ENCODE measurements at regions not wholly inside any gene's neighbourhood (a gene's known extent, or its start where the extent isn't known, plus 50 kb on each side); places are given as distances from the start of the nearest gene placed in this dataset.

DNA sequence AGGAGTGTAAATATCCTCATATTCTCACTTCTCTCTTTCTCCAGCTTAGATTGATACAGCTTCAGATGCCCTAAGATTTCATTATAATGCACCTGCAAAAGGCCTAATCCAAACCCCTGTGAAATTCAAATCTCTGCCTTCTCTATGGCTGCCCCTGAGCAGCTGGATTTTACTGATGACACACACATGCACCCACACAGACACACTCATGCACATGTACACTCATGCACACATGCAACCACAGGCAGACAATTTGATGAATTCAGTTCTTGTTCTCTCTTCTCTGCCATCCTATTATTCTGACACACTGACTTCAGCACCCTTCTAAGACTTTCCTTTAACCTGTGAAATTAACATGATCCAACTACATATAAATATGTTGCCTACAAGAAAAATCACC, 563.2 kb downstream of the RNF144A start:
- DNase-seq (ENCODE audit: low spot score): no peak
- intact Hi-C loops (cut with DNase I): no loop called here

DNA sequence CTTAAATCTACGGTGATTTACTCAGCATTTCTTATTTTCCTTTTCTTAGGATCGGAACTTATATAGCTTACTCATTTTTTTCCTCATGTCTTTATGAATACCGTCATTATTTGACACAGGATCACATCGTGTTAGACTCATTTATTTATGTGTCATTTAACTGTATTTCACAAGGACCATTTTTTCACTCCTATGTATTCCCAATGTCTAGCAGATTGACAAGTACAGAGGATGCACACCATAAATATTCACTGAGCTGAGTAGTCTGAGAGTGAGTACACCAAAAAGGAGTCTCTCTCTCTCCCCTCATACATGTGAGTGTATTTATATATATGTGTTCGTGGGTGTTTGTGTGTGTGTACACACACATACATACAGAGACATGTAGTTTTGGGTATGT, 573.5 kb downstream of the RNF144A start:
- no peak for DNase-seq (ENCODE audit: low spot score)
- intact Hi-C loops (cut with DNase I): no loop called here

DNA sequence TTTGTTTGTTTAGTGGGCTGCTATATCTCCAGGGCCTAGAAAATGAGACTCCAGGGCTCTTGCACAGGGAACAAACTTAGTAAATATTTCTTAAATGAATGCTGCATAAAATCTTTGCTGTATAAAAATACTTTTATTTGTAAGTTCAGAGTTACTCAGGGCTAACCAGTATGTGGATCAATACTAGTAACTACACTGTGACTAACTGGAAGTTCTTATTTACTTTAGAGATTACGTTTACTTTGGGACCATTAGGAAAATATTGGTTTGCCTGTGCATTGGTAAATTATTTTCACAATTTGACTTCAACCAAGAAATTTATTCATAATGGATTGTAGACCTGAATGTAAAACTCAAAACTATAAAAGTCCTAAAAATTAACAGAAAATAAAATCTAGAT, 575.5 kb downstream of the RNF144A start:
- DNase-seq (ENCODE audit: low spot score): no peak
- intact Hi-C loops (cut with DNase I): no loop called here

DNA sequence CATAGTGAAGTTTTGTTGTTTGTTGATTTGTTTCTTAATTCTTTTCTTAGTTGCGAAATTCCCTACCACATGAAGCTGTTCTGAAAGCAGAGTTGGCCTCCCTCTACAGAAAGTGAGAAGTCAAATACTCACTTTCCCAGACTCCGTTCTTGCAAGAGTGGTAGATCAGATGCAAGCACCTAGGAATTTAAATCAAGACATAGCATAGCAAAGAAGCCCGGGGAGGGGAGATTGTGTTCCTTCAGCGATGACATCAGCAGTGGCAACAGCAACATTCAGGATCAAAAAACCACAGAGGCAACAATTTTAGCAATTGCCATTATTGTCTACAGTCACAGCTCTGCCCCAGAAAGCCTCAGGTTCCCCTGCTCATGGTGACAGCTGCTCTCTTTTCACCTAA, 580.0 kb downstream of the RNF144A start:
- intact Hi-C loops (cut with DNase I): no loop called here
- no peak for DNase-seq (ENCODE audit: low spot score)

DNA sequence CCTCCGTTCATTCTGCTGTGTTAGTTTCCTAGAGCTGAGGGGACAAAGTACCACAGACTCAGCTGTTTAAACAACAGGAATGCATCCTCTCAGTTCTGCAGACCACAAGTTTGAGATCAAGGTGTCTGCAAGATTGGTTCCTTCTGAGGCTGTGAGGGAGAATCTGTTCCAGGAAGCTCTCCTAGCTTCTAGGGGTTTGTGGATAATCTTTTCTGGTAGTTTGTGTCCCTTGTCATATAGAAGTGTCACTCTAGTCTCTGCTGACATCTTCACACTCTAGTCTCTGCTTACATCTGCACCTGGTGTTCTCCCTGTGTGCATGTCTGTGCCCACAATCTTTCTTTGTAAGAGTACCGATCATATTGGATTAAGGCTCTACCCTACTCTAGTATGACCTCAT, 581.8 kb downstream of the RNF144A start:
- no peak for DNase-seq (ENCODE audit: low spot score)
- intact Hi-C loops (cut with DNase I): no loop called here

DNA sequence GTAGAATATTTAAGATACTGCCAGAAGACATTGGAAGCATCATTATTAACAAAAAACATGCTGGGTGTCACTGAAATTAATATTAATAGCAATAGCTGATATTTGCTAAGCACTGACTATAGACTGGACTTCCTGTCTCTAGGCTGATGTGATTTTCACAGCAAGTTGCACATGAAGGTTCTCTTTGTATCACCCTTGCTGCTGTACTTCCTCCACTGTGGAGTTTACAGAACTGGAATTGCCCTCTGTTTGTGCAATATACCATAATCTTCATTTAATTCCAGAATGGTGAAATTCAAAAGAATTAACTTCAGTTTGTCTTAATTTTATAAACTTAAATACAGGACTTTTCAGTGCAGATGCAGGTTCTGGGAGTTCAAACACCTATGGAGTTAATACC, 585.1 kb downstream of the RNF144A start:
- intact Hi-C loops (cut with DNase I): no loop called here

DNA sequence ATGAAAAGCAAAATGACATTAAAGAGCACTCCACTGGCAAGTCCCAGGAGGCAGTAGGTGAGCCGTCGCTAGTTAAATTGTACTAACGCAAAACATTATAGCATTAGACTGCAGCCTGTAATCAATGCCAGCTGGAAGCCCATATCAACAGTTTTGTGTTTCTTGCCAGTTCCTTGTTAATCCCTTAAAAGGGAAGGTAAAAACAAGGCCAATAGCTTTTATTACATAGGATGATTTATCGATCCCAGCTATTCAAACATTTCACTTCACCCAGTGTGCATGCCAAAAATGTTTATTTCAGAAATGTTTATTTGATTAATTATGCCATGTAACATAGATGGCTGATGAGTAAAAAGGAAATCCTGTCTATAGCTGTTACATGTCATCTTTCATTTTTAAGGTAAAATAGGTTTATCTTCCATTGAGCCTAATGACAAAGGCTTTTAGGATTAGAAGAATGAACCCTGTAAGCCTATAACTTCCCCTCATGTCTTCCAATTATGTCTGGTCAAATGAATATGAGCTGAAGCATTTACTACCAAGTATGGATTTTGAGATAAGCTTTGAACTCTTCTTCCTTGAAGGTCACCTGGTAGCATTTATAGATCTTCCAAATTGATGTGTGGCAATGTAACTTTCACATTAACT, 591.2 kb downstream of the RNF144A start:
- intact Hi-C loops (cut with DNase I): no loop called here
- no peak for DNase-seq (ENCODE audit: low spot score)

More for the DNA sequence above, 585.1 kb downstream of the RNF144A start:
- no peak for DNase-seq (ENCODE audit: low spot score)

DNA sequence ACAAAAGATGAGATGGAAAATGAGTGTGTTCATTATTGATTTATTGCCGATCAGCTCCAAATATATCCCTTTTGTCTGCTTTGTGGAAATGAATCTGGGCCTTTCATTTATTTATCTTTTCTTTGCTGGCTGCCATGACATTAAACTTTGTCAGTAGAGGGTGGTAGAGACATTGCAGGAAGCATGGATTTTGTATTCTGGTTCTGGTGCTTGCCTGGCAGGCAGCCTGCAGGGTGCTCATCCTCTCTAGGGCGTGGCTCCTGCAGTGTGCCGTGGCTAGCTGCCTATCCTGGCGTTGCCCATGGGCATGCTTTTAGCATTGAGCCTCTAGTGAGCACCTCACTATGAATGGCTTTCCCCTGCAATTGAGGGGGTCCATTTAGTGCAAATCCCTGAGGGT, 593.1 kb downstream of the RNF144A start:
- no peak for DNase-seq (ENCODE audit: low spot score)
- intact Hi-C loops (cut with DNase I): no loop called here

DNA sequence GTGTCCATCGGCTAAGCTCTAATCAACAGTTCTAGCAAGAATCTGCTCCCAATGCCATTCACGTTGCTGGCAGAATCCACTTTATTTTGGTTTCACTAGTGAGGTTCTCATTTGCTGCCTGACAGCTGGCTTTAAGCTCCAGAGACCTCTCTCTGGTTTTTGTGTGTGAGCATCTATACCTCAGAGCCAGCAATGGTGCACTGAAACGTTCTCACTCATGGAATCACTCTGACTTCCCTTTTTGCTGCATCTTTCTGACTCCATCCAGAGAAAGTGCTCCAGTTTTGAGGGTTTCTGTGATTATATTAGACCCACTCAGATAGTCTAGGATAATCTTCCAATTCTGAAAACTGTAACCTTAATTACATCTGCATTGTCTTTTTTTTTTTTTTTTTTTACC, 596.6 kb downstream of the RNF144A start:
- intact Hi-C loops (cut with DNase I): no loop called here
- no peak for DNase-seq (ENCODE audit: low spot score)

DNA sequence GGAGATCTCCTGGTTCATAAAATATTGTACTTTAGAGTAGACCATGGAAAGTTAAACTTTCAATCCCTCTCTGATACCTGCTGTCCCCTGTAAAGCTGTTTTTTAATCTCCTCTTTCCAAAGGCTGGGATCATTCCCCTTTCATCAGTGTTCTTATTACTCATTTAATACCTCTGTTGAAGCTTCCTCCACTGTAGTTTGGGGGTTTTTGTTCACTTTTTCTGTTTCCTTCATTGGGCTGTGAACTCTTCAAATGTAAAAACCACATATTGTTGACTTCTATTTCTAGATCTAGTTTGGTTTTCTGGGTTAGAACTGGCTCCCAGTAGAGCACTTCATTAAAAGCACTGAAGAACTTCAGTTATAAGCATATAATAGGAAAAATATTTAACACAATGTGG, 598.1 kb downstream of the RNF144A start:
- DNase-seq (ENCODE audit: low spot score): no peak
- intact Hi-C loops (cut with DNase I): no loop called here

DNA sequence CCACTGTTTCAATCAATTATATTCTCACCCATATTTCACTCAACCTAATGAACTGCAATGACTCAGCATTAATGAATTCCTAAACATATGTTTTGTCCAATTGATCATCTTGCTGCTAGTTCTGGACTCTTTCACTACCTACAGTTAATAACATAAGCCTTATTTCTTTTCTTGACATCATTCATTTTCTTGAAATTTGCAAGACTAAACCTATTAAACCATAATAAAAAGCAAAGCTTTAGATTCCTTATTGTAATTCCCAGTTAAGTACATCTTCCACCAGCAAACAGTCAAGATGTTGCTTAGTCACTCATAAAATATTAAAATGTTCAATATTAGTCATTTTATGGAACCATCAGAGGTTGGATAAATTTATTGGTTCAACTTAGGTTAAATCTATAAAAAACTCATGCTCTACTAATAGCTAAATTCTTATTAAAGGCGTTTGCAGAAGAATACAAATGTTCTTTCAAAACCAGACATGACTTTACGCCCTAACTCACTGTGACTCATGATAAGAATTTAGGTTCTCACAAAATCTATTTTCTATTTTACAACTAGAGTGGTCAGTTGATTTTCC, 599.4 kb downstream of the RNF144A start:
- DNase-seq (ENCODE audit: low spot score): no peak
- intact Hi-C loops (cut with DNase I): no loop called here

DNA sequence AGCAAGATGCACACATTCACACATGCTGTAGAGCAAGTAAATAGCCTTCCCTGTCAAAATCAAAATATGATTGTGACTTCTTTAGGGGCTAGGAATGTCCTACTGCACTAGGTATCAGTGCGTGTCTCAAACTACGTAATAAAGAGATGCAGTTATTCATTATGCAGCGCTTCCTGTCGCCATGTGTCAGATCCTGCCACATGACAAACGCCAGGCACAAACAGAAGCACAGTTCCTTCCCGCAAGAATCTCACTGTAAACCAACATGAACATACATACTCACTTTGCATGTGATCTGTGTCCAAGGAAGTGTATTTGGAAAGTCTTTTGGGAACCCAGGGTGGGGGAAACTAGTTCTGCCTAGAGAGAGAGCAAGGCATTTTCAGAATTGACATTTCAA, 599.9 kb downstream of the RNF144A start:
- DNase-seq (ENCODE audit: low spot score): no peak
- intact Hi-C loops (cut with DNase I): no loop called here

DNA sequence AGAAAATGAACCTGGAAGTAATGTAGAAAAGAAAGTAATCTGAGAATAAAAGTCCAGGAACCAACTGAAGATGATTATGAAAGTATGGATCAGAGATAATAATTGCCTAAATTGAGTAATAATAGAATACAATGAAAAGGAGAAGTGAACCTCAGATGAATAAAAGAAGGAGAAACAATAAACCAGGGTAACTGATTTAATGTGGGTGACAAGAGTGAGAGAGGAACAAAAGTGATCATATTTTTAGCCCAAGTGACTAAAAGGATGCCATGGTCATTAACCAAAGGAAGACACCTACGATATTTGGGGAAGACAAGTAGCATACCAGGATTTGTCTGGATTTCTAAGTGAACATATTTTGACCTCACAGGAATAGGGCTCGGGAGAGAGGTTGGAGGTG, 600.6 kb downstream of the RNF144A start:
- no peak for DNase-seq (ENCODE audit: low spot score)
- intact Hi-C loops (cut with DNase I): no loop called here

DNA sequence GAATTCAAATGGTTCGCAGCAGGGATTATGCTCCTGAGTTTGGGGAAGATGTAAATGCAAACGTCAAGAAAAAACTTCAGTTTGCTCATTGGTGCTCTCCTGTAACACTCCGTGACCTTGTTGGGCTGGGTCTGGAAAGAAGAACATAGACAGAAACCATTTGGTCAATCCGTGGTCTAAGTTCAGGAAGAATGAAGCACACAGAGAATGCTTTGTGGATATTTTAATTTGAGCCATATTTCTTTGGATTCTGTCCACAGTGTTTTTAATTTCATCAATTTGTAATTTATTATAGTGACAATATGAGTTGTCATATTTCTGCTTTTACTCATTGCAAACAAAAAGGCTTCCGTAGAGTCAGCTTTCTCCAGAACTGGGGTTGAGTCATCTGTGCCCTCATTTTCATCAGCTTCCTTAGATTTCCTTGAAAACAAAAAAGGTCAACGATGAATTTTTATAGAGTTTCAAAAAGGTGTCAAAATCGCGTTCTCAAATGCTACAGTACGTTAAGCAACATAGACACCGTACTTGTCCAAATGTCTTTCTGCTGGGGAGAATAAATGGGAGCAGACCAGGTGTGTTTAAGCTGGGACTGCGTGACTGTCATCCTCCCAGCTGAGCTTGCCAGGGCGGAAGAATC, 606.4 kb downstream of the RNF144A start:
- DNase-seq (ENCODE audit: low spot score): no peak
- intact Hi-C loops (cut with DNase I): no loop called here

DNA sequence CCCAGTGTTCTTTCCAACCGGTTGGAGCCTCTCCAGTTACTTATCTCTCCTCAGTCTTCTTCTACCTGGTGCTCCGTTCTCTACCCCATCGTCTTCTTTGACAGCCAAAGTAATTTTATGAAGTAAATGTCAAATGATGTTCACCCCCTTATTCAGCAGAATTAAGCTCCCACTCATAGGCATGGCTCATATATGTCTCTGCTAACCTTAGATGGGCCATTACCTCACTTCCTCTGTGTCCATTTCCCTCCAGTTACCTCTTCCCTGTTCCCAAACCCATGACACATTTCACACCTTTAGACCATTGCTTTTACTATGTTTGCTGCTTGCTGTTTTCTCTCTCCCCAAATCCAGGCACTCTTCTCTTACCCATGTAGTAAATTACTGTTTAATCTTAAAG, 607.0 kb downstream of the RNF144A start:
- DNase-seq (ENCODE audit: low spot score): no peak
- intact Hi-C loops (cut with DNase I): no loop called here

DNA sequence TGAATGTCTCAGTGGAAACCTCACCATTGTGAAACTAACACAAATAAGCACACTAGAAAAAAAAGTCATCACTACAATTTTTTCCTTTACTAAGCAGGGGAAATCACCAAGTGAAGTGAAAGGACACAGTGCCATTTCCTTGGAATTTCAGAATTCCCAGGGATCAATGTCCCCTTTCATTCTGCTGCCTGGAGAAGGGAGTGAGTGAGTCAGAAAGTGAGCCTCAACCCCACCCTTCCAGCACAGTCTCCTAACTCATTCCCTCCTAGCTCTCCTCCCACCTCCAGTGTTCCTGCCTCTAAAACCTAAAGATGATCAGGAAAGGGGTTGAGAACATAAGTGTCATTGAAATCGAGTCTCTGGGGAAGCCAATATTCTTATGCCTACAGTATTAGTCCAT, 608.5 kb downstream of the RNF144A start:
- intact Hi-C loops (cut with DNase I): no loop called here
- DNase-seq (ENCODE audit: low spot score): no peak

DNA sequence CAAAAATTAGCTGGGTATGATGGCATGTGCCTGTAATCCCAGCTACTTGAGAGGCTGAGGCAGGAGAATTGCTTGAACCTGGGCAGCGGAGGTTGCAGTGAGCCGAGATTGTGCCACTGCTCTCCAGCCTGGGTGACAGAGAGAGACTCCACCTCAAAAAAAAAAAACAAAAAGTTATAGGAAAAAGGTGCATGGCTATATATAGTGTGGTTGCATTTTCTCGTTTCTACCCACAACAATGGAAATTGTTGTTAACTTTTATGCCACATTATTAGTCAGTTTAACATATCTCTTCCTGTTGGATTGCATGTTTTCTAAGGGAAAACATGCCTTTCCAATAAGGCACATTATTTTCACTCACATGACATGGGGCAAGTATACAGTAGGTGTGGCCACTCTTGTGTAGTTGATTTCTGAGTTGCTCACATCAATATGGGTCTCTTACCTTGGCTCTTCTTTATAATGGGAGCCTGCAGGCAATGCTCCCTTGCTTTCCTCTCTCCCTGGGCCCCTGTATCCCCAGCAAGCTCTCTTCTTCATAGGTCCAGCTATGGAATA, 610.0 kb downstream of the RNF144A start:
- no peak for DNase-seq (ENCODE audit: low spot score)
- intact Hi-C loops (cut with DNase I): no loop called here

DNA sequence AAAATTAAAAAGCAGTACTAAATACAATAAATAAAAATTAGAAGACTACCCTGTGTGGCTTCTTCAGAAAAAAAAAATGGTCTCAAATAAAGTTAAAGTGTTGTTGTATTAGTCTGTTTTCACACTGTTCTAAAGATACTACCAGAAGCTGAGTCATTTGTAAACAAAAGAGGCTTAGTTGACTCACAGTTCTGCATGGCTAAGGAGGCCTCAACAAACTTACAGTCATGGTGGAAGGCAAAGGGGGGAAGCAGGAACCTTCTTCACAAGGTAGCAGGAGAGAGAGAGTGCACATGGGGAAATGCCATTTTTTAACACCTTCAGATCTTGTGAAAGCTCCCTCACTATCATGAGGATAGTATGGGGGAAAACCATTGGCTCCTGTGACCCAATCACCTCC, 612.8 kb downstream of the RNF144A start:
- intact Hi-C loops (cut with DNase I): no loop called here
- no peak for DNase-seq (ENCODE audit: low spot score)

DNA sequence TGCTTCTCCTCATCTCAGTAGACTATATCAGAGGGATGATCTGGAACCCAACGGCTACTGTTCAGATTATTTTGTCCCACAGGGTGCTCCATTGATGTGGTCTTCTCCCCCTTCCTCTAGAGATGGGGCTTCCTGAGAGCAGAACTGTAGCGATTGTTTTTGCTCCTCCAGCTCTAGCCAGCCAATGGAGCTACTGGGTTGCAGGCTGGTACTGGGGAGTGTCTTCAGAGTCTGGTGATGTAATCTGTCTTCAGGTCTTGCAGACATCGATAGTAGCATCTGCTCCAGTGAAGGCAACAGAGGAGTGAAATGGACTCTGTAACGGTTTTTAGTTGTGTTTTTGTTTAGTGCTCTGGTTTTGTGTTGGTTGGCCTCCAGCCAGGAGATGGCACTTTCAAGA, 621.9 kb downstream of the RNF144A start:
- DNase-seq (ENCODE audit: low spot score): no peak
- intact Hi-C loops (cut with DNase I): no loop called here

DNA sequence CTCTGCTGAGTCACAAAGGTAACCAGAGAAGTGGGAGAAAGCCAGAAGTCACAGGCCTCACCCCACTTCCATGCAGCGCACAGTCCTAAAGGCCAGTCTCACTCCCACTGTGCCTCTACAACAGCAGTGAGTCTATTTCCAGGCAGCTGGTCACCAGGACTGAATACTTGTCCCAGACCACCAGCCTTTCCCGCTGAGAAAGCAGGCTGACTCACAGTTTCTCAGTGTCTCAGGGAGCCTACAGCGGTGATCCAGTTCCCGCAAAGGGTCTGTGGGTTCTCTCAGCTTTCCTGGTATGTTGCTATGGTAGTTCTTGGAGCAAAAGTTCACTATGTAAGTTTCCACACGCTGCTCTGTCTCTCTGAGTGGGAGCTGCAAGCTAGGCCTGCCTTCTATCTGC, 622.5 kb downstream of the RNF144A start:
- intact Hi-C loops (cut with DNase I): no loop called here
- no peak for DNase-seq (ENCODE audit: low spot score)

DNA sequence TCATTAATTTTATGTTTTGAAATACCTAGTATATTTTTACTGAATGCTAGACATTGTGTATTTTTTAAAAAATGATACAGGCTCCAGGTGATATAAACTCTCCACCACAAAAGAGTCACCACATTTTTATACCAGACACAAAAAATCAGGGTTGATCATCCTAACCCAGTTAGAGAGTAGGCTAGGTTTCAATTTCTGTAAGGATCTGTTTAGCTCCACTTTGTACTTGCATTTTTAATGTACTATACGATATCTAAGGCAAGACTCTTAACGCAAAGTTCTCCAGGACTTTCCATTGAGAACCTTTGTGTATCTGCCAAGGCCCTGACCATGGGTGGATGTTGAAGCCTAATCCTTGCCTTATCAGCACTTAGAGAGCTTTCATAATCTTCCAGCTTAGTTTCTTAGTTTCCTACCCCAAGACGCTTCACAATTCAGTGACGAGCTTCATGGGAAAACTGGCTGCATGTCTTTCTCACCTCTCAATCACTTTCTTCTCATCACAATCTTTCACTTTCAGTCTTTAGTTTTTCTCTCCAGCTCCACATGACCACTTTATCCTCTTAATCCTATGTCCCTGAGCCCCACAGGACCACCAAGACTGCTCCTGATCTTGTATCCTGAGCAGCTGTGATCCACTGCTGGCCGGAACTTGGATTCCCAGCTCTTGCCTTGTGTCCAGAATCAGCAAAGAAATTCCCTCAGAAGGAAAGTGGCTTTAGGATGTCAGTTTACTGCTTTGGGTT, 635.8 kb downstream of the RNF144A start:
- no peak for DNase-seq (ENCODE audit: low spot score)
- intact Hi-C loops (cut with DNase I): no loop called here

Data from cardiac septum (tissue), 1 donor.